Mammary epithelial cell (primary cell): ENCODE measurements at regions not wholly inside any gene's neighbourhood (a gene's known extent, or its start where the extent isn't known, plus 50 kb on each side); places are given as distances from the start of the nearest gene placed in this dataset.

Experiments used
- CTCF ChIP-seq, 2 donors: IDR thresholded peaks in 1 of 2; conservative IDR thresholded peaks in 1 of 2; 2 replicates each; pipeline ENCODE4 v1.5.1; 2011 to 2012; ENCODE audit warnings: inconsistent platforms in 2 of 2, low read length in 2 of 2, mild to moderate bottlenecking in 2 of 2, control low read depth in 1 of 2, low read depth in 1 of 2; ENCODE audit not compliant: insufficient read depth in 1 of 2; ENCODE audit errors: extremely low read depth in 1 of 2
- EZH2 ChIP-seq: IDR thresholded peaks from 2 replicates; pipeline ENCODE4 v1.6.1; 2012; ENCODE audit warnings: low read length, inconsistent platforms, borderline replicate concordance

DNA sequence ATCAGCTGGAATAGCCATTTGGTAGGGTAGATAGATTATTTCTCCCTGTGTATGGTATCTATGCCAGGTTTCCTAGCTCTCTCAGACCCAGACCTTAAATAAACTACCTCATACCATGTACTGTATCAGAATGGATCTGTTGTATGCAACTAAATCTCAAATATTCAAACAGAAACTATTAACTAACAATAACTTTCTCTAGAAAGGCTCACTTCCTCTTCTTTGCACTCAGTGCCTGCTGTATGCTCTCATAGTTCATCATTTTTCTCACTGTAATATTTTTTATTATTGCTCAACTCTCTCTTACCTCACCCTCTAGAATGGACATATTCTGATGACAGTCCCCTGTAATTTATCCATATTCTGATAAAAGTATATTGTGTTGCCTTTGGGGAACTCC lies 182.4 kb downstream of the TOX3 start:
- no peak for TF ChIP-seq CTCF (conservative IDR thresholded peaks at IDR 0.05 in 1 of 2, IDR thresholded peaks at IDR 0.05 in 1 of 2; ENCODE audit: extremely low read depth in 1 of 2, insufficient read depth in 1 of 2, low read depth in 1 of 2, low read length in 2 of 2)
- TF ChIP-seq EZH2 = no peak
